Neural cell (in vitro differentiated cells): ENCODE measurements at regions not wholly inside any gene's neighbourhood (a gene's known extent, or its start where the extent isn't known, plus 50 kb on each side); places are given as distances from the start of the nearest gene placed in this dataset.

Source experiments
- CTCF ChIP-seq: fragments of 450-650 bp; IDR thresholded peaks from 2 replicates; pipeline ENCODE4 v1.5.1; 2014; ENCODE audit warnings: antibody characterized with exemption, mild to moderate bottlenecking, moderate library complexity; ENCODE audit not compliant: poor library complexity, severe bottlenecking
- EP300 ChIP-seq: fragments of 450-650 bp; conservative IDR thresholded peaks from 2 replicates; pipeline ENCODE4 v1.6.1; 2014; ENCODE audit warnings: antibody characterized with exemption, mild to moderate bottlenecking, moderate library complexity; ENCODE audit not compliant: poor library complexity, severe bottlenecking
- EZH2 ChIP-seq: fragments of 200-600, 300-800 bp; shearing (Covaris generic), sonication (generic); IDR thresholded peaks from 2 replicates; pipeline ENCODE4 v1.6.1; 2014; ENCODE audit warnings: antibody characterized with exemption, low read length, borderline replicate concordance, mild to moderate bottlenecking; ENCODE audit not compliant: insufficient read depth, poor library complexity, severe bottlenecking
- MXI1 ChIP-seq: fragments of 450-650 bp; conservative IDR thresholded peaks from 2 replicates; pipeline ENCODE4 v1.6.1; 2014; ENCODE audit warnings: antibody characterized with exemption, mild to moderate bottlenecking; ENCODE audit not compliant: poor library complexity, severe bottlenecking
- POLR2AphosphoS5 ChIP-seq: IDR thresholded peaks from 2 replicates; pipeline ENCODE4 v1.6.1; 2012
- RAD21 ChIP-seq: fragments of 450-650 bp; conservative IDR thresholded peaks from 2 replicates; pipeline ENCODE4 v1.6.1; 2014; ENCODE audit warnings: antibody characterized with exemption, mild to moderate bottlenecking, moderate library complexity
- REST ChIP-seq: IDR thresholded peaks from 2 replicates; pipeline ENCODE4 v1.6.1; 2012; ENCODE audit warnings: borderline replicate concordance
- SMC3 ChIP-seq: fragments of 450-650 bp; conservative IDR thresholded peaks from 2 replicates; pipeline ENCODE4 v1.6.1; 2014; ENCODE audit warnings: antibody characterized with exemption, mild to moderate bottlenecking, moderate library complexity; ENCODE audit not compliant: poor library complexity

- TF ChIP-seq CTCF, result no peak
- TF ChIP-seq RAD21, result no peak
- TF ChIP-seq REST, result no peak
- TF ChIP-seq EZH2, result no peak
- no peak for TF ChIP-seq MXI1
- no peak for TF ChIP-seq POLR2AphosphoS5
- TF ChIP-seq EP300, result no peak
- TF ChIP-seq SMC3, result no peak
These were observed 892.1 kb upstream of the EPHA5 start for GRCh38 chr4:66562276-66562806.
